HEK293T (cell line): ENCODE measurements at regions not wholly inside any gene's neighbourhood (a gene's known extent, or its start where the extent isn't known, plus 50 kb on each side); places are given as distances from the start of the nearest gene placed in this dataset.

Experiments used
- CTCF ChIA-PET: fragments of 350-600 bp; formaldehyde crosslinking; extraction: SDS; loops from one replicate; lab custom pipeline; 2021; ENCODE audit warnings: antibody characterized with exemption, inconsistent platforms; lab: Yijun Ruan, JAX
- POLR2A ChIA-PET: fragments of 350-600 bp; formaldehyde crosslinking; extraction: SDS; loops from one replicate; lab custom pipeline; 2020; ENCODE audit warnings: antibody characterized with exemption, inconsistent platforms; lab: Yijun Ruan, JAX
- DNase-seq: peaks from one replicate; pipeline ENCODE4 v3.0.0; 2012; ENCODE audit warnings: mixed read lengths; ENCODE audit errors: extremely low spot score
- ARNT ChIP-seq: fragments of 450-650 bp; IDR thresholded peaks from 2 replicates; pipeline ENCODE4 v1.6.1; 2017; ENCODE audit warnings: mild to moderate bottlenecking
- BHLHE40 ChIP-seq: fragments of 450-650 bp; IDR thresholded peaks from 2 replicates; pipeline ENCODE4 v1.6.1; 2016; ENCODE audit warnings: mild to moderate bottlenecking, moderate library complexity, borderline replicate concordance
- CTBP1 ChIP-seq: fragments of 450-650 bp; IDR thresholded peaks from 2 replicates; pipeline ENCODE4 v1.6.1; 2016; ENCODE audit warnings: borderline replicate concordance
- ELF4 ChIP-seq: fragments of 450-650 bp; IDR thresholded peaks from 2 replicates; pipeline ENCODE4 v1.6.1; 2017; ENCODE audit warnings: antibody characterized with exemption
- FOXA1 ChIP-seq: fragments of 450-650 bp; IDR thresholded peaks from 2 replicates; pipeline ENCODE4 v1.6.1; 2016; ENCODE audit warnings: mild to moderate bottlenecking
- FOXK2 ChIP-seq: fragments of 450-650 bp; IDR thresholded peaks from 2 replicates; pipeline ENCODE4 v1.6.1; 2016; ENCODE audit warnings: mild to moderate bottlenecking
- FOXM1 ChIP-seq: fragments of 450-650 bp; IDR thresholded peaks from 2 replicates; pipeline ENCODE4 v1.6.1; 2017; ENCODE audit warnings: mild to moderate bottlenecking, borderline replicate concordance
- HDGF ChIP-seq: fragments of 450-650 bp; IDR thresholded peaks from 2 replicates; pipeline ENCODE4 v1.6.1; 2017; ENCODE audit warnings: antibody characterized with exemption, borderline replicate concordance
- L3MBTL2 ChIP-seq: fragments of 450-650 bp; conservative IDR thresholded peaks from 2 replicates; pipeline ENCODE4 v1.6.1; 2016; ENCODE audit warnings: mild to moderate bottlenecking
- LEF1 ChIP-seq: fragments of 450-650 bp; IDR thresholded peaks from 2 replicates; pipeline ENCODE4 v1.6.1; 2017; ENCODE audit warnings: mild to moderate bottlenecking, borderline replicate concordance
- NFRKB ChIP-seq: fragments of 450-650 bp; IDR thresholded peaks from 2 replicates; pipeline ENCODE4 v1.6.1; 2016; ENCODE audit warnings: mild to moderate bottlenecking, moderate library complexity
- SP1 ChIP-seq: fragments of 450-650 bp; IDR thresholded peaks from 2 replicates; pipeline ENCODE4 v1.6.1; 2017
- SUZ12 ChIP-seq: fragments of 450-650 bp; IDR thresholded peaks from 2 replicates; pipeline ENCODE4 v1.6.1; 2016; ENCODE audit warnings: mild to moderate bottlenecking
- TARDBP ChIP-seq: fragments of 450-650 bp; IDR thresholded peaks from 2 replicates; pipeline ENCODE4 v1.6.1; 2016
- ZNF384 ChIP-seq: fragments of 450-650 bp; IDR thresholded peaks from 2 replicates; pipeline ENCODE4 v1.6.1; 2016
- TF ChIP-seq, protein P1 (sequence below): fragments of 450-650 bp; IDR thresholded peaks from 2 replicates; pipeline ENCODE4 v1.6.1; 2016

GRCh38 chr21:35372201-35372600 lies 323.1 kb upstream of the RUNX1 start:
- no peak for DNase-seq
- POLR2A ChIA-PET, result no interaction called here
- TF ChIP-seq ARNT (no peak), ZNF384 (no peak), BHLHE40 (no peak), HDGF (no peak), LEF1 (no peak), L3MBTL2 (no peak), SP1 (no peak), SUZ12 (no peak), NFRKB (no peak)
- CTCF ChIA-PET, result no interaction called here

DNA sequence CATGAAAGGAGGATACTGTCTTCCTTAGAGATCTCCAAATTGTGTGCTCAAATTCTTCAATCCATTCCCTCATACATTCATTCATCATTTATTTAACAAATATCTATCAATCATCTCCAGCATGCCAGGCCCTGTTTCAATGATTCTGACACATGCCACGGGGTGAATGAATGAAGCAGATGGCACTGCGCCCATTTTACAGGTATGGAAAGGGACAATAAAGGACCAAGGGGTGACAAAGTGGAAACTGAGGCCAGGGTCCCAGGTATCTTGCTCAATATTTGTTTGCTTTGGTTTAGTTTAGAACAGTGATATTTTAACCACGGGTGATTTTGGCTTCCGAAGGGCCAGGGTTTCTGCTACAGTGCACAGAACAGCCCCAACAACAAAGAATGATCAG lies 321.6 kb upstream of the RUNX1 start:
- TF ChIP-seq SP1, result no peak
- TF ChIP-seq LEF1, result no peak
- no peak for TF ChIP-seq ELF4
- TF ChIP-seq L3MBTL2, result no peak
- no peak for TF ChIP-seq FOXA1
- TF ChIP-seq BHLHE40, result no peak
- TF ChIP-seq CTBP1, result no peak
- no peak for TF ChIP-seq ZNF384
- no peak for TF ChIP-seq HDGF
- TF ChIP-seq ARNT, result no peak
- no peak for TF ChIP-seq TARDBP
- DNase-seq, result no peak
- ChIA-PET CTCF (no interaction called here), POLR2A (no interaction called here)

DNA sequence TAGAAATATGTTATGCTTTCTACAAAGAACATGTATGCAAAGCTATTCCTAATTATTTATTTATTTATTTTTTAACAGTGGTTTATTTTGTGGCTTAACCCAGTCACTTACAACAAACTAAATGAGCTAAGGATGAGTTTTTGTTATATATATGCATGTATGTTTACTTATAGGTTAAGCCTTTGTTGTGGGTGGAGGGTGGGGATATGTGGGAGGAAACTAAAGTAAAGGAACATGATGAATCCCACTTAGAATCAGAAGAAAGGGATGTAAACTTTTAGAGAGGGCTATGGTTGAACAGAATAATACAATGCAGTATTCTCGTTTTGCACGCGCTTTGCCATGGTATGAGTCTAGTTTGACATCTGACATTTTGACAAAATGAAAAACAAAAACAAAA lies 321.0 kb upstream of the RUNX1 start:
- TF ChIP-seq, protein P1, sequence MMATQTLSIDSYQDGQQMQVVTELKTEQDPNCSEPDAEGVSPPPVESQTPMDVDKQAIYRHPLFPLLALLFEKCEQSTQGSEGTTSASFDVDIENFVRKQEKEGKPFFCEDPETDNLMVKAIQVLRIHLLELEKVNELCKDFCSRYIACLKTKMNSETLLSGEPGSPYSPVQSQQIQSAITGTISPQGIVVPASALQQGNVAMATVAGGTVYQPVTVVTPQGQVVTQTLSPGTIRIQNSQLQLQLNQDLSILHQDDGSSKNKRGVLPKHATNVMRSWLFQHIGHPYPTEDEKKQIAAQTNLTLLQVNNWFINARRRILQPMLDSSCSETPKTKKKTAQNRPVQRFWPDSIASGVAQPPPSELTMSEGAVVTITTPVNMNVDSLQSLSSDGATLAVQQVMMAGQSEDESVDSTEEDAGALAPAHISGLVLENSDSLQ, result no peak
- TF ChIP-seq SUZ12, result no peak
- TF ChIP-seq TARDBP, result no peak
- TF ChIP-seq ZNF384, result no peak
- TF ChIP-seq L3MBTL2, result no peak
- TF ChIP-seq CTBP1, result no peak
- no peak for TF ChIP-seq FOXK2
- no peak for TF ChIP-seq HDGF
- no peak for TF ChIP-seq FOXM1
- no peak for TF ChIP-seq ARNT
- no peak for TF ChIP-seq BHLHE40
- no peak for TF ChIP-seq ELF4
- TF ChIP-seq FOXA1, result no peak
- no peak for TF ChIP-seq SP1
- POLR2A ChIA-PET, result no interaction called here
- CTCF ChIA-PET, result no interaction called here
- no peak for DNase-seq

DNA sequence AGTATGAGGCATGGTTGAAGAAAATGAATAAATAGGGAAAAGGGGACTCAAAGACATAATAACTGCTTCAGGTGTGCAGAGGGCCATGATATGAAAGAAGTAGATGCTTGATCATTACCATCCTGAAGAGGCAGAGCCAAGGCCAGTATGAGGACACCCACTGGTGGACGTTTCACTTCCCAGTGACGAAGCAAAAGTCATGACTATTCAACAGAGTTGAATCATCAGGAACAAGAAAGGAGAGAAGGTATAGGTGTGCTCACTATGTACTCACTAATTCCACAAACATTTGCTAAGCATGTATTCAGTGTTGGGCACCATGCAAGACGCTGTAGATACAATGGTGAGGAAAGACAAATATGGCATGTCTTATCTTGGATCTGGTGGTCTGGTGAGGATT lies 319.2 kb upstream of the RUNX1 start:
- DNase-seq, result no peak
- TF ChIP-seq, protein P1, result no peak
- TF ChIP-seq NFRKB, result no peak
- no peak for TF ChIP-seq ELF4
- no peak for TF ChIP-seq L3MBTL2
- no peak for TF ChIP-seq FOXA1
- no peak for TF ChIP-seq HDGF
- no peak for TF ChIP-seq ZNF384
- TF ChIP-seq CTBP1, result no peak
- TF ChIP-seq ARNT, result no peak
- TF ChIP-seq SP1, result no peak
- ChIA-PET CTCF (no interaction called here), POLR2A (no interaction called here)

DNA sequence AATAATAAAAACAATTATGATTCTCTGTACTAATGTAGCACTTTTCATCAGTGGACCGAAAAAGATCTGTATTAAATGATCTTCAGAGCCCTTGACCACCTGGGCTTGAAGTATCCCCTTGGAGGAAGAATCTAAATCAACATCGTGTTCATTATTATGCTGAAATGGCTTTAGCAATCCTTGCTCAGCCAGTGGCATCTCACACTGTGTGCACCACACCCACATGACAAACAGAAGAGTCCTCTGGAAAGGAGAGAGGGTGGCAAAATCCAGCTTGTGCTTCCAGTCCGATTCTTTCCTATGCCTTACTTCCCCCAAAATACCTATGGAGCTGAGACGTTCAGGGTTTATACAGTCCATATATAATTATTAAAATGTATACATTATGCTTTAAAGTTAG lies 318.5 kb upstream of the RUNX1 start:
- ChIA-PET CTCF (no interaction called here), POLR2A (no interaction called here)
- TF ChIP-seq TARDBP, result no peak
- TF ChIP-seq LEF1, result no peak
- TF ChIP-seq ARNT, result no peak
- no peak for TF ChIP-seq HDGF
- no peak for TF ChIP-seq CTBP1
- TF ChIP-seq ELF4, result no peak
- TF ChIP-seq L3MBTL2, result no peak
- no peak for TF ChIP-seq SUZ12
- TF ChIP-seq, protein P1, result no peak
- no peak for TF ChIP-seq FOXM1
- TF ChIP-seq FOXA1, result no peak
- TF ChIP-seq FOXK2, result no peak
- no peak for TF ChIP-seq NFRKB
- no peak for TF ChIP-seq BHLHE40
- TF ChIP-seq SP1, result no peak
- TF ChIP-seq ZNF384, result no peak
- no peak for DNase-seq

DNA sequence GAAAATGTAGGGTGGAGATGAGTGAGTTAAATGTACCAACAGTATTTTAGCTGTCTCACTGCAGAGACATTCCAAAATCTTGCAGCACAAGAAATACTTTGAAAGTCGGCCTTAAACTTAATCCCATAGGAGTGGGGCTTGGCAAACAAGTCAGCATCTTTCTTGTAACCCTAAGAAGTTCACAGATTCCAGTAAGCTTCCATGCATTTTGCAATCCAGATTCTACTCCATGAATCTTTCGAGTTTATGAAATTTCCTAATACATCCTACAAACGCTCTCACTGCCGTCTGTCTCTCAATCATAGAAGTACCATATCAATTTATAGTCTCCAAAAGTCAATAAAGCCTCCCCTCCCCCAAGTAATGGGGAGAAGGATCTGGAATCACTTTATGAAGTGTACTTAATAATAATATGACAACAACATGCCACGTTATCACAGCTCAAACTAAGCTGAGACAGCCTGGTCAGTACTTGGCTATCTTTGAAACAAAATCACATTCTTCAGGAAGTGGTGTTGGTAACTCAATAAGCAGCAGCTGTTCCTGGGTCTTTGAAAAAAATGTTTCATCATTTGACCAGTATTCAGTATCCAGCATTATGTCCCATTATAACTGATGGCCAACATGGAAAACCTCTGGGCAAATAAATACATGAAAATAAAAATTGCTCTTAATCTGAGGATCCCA lies 317.4 kb upstream of the RUNX1 start:
- ChIA-PET POLR2A (no interaction called here), CTCF (interaction anchor here (0.6 kb wide), 1 partner anchor 545 kb away, joined by 3 read pairs; no protein-coding TSS in a partner anchor)
- TF ChIP-seq FOXA1 (no peak), TARDBP (no peak), FOXM1 (no peak), L3MBTL2 (no peak), ARNT (no peak), ELF4 (no peak), BHLHE40 (no peak), HDGF (no peak), CTBP1 (no peak), ZNF384 (no peak), NFRKB (no peak), SP1 (no peak), SUZ12 (no peak), LEF1 (no peak)
- no peak for DNase-seq
